ENCODE measurements at regions not wholly inside any gene's neighbourhood (a gene's known extent, or its start where the extent isn't known, plus 50 kb on each side); places are given as distances from the start of the nearest gene placed in this dataset.

DNA sequence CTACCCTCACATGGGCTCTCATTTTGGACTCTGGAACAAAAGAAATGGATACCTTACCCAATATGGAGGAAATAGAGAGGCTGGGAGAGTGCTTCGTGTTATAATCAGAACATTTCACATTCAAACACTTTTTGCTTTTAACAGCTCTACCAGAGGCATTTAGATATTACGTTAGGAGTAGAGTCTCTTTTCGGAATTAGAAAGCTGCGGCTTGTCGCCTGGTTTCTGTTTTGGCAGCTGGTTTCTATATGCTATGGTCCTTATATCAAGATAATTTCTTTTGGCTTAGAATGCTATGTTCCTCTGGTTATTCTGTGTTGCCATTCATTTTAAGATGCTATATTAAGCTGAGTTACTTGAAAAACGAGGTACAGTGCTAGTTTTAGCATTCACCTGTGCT lies 392.8 kb upstream of the GALNT5 start:
- DNase-seq: no peak

DNA sequence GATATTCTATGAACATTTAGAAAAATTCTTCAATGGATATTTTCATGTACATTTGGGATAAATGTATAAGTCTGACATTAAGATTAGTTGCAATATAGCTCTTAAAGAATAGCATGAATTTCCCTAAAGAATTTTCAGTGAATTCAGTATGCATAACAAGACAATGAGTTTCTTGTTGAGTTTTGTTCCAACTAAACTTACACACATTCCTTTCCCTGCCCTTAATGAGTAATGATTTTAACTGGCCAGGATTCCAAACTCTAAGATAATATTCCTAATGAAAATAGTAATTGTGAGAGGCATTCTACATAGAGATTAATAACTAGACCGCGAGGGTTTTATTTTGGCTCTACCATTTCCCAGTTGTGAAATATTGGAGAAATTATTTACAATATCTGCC lies 390.3 kb upstream of the GALNT5 start:
- no peak for DNase-seq

DNA sequence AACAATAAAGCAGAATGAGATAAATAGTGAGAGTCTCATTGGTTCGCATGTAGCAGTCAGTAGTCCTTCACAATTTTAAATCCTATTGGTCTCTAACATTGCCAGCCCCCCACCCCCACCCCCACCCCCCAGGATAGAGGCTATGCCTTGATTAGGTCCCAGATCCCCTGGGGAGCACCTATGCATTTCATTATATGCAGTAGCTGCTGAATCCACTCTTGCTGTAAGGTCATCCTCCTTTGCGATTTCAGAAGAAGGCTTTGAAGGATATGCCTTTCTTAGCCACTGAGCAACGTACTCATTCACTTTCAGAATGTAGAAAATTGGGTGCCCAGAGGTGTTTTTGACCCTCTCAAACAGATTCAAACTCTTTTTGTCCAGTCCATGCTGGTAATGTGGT lies 382.8 kb upstream of the GALNT5 start:
- no peak for DNase-seq

DNA sequence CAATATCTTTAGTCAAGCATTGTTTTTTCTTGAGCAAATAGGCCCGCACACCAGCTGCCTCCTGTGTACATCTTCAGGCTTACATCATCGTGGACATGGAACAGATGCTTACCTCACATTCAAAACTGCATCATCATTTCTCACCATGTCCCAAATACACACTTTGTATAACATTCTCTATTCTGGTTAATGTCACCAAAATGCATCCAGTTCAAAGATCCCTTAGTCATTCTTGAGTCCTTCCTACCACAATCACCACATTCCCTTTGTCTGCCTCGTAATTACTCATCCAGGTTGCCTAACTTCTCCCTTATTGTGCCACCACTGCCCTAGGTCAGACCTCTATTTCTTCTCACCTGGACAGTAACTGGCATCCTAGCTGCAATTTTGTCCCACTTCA lies 373.7 kb upstream of the GALNT5 start:
- DNase-seq: no peak

DNA sequence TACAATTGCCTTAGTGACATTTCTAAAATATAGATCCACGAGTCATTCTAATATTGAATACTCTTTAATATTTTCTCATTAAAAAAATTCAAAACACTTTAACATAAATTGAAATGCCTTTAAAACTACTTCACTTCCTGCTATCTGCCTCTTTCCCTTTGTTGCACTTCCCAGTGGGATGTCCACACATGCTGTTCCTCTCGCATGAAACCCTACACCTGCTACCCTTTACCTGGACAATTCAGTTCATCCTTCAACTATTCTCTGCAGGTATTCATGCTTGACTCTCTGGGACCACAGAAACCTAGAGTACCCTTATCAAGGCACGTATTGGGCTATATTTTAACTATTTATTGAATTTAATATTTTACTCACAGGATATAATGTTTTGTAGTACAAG lies 373.3 kb upstream of the GALNT5 start:
- DNase-seq: no peak

DNA sequence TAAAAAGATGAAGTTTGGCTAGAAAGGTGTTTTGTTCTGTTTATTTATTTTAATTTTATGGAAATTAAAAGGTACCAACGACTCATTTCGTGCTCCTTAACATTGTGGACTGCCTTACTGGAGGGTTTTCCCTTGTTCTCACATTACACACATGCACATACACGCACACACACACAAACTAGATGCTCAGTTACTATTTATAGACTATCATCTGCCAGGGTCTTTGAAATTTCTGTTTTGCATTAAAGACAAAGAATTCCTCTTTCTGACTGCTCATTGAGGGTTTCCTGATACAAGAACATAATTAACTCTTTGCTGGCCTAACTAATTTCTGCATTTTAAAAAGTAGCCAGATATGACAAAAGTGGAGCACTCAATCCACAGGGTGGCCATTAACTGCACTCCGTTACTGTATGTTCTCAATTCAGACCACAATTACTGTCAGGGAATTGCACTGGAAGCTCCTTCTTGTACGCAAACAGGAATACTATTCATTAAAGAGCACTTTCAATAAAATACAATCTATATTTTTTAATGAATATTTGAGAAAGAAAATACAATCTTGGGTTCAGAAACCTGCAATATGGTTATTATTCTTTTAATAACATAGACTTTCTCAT lies 366.9 kb upstream of the GALNT5 start:
- DNase-seq: no peak

DNA sequence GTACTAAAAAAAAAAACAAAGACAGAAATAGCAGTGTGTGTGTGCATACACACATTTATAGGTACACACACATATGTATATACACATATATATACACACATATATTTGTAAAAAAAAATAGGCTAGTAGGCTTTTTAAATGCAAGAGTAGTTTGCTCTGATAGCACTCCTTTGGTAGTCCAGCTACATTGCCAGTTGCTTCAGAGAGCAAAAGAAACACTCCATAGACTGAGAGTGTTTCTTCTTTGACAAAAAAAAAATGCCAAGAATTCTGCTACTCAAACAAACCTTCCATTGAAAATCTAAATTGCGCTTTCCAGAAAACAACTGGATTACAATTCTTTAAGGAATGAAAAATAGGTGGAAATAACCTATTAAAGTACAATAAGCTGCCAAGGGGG lies 365.9 kb upstream of the GALNT5 start:
- no peak for DNase-seq

DNA sequence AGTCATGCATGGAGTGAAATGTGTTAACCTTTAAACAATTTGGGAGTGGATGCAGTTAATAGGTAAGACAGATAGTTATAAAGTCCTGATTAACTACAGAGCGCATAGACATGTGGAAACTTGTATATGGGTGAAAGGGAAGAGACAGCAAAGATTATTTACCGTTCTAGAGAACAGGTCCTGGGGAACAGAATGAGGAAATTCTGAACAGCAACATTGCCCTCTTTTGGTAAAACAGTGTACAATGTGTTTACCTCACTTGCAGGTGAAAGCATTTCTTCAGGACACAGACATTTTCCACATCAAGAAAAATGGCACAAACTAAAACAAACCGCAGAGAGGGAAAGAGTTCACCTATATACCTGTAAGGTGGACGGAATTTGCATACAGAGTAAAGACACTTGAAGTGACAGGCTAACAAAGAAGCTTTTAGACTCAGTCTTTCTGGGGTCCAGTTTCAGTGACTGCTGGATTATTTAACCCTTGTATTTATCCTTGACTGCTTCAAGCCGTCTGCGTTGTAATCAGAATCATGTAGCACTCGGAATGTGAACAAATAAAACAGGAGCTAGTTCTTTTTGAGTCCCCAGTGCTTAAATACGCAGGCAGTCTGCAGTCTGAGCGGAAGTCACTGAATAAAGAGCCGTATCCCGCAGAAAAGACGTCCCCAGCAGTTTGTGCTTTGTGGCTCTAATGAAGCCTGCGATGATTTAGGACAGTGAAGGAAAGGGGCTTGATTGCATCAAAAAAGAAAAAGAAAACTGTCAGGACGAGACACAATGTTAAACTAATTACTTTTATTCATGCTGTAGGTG lies 364.8 kb upstream of the GALNT5 start:
- peak in 2 of 3 donors; percentile 1 to 4 for DNase-seq

DNA sequence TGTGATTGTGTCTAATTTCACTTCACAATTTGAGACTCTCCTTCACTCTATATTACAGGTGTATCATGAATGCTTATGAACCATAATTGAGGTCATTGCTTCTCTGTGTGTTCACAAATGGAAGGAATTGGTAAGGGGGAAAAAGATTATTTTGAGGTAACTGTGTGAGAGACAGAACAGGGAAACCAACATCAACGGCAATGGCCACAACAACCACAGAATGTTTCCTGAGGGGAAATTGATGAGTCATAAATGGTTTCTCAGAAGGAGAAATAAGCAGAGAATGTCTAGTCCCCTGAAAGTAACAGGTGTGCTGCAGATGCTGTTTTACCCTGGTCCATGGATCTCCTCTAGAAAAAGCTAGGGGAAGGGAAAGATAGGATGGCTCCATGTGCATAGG lies 361.2 kb upstream of the GALNT5 start:
- DNase-seq: no peak

DNA sequence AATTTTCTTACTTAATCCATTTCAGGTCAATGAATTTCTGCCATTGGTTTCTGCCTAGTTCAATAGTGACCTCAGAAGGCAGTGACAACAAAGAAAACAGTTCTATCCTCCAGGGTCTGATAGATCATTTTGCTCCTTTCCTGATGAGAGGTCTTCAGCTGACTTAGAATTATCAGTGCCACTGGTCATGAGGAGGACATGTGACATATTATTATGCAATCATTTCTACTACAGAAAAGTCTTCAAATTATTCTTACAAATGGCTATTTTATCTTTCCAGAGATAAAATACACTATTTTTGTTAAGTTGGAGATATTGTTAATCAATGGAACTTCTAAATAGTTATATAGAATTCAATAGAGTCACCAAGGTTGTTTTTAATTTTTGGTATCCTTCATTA lies 360.0 kb upstream of the GALNT5 start:
- no peak for DNase-seq

DNA sequence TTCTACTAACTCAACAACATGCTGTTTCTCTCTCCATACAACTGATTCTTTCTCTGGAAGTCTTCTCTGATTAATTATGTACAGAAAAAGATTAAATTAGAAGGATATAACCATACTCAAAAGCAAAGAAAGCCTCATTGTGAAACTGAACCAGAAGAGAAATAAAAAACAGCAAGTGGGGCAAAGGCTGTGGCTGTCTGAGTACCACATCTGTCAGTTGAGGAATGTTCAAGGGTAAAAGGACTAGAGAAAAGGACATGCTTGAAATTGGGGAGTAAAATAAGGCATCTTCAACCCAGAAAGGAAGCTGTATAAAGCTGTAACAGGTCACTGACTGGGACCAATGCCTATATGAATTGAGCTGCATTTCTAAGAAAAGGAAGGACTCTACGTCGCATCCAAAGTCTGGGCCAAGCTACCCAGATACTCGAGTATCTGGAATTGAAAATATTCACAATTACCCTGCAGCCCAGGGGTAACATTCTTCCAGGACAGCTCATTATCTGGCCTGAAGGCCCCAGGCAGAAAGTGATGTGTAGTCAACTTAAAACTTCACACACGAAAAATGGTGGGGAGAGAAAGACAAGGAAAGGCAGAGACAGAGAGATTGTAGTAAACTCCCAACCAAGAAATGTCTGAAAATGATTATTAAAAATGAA lies 356.0 kb upstream of the GALNT5 start:
- DNase-seq: no peak

DNA sequence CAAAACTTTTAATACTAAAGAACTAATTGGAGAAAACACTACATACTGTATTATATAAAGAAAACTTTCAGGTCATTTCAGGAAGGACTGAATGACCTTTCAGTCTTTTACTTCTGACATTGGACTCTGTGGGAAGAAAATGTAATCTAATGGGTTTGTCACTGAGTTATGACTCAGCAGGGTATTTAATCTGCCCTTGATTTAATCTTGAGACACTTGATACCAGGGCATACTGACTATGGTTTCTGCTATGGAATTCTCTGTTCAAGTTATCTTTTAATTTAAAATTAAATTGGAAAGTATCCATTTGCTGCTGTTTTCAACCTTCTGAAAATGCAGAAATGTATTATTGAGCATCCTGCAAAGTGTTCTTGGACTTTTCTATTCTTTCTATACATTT lies 354.2 kb upstream of the GALNT5 start:
- no peak for DNase-seq

DNA sequence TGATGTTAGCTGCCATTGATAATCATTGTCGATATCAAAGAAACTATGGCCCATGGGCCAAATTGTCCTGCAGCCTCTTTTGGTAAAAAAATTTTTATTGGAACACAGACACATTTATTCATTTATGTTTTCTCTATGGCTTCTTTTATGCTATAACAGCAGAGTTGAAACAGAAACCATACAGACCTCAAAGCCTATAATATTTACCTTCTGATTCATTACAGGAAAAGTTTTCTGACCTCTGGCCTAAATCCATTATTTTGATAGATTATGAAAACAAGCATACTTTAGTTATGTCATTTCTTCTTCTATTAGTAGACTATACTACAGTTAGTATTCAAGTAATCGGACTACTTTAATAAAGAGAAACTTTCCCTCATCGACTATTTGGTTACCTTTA lies 349.7 kb upstream of the GALNT5 start:
- no peak for DNase-seq

DNA sequence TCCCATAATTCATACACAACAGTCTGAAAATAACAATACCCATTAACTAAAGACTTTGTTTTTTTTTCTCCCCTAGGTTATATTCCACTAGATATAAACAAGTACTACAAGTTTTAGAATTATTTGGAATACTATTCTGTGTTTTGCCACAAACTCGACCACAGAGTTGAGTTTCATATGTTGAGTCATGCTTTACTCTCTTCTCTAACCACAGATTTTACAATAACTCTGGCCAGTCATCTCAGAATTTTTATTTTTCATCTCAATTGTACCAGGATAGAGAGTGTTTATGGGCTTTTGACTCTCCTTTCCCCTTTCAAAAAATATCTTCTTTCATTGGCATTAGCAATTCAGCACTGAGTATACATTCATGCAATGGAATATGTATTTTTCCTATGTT lies 348.7 kb upstream of the GALNT5 start:
- DNase-seq: no peak

DNA sequence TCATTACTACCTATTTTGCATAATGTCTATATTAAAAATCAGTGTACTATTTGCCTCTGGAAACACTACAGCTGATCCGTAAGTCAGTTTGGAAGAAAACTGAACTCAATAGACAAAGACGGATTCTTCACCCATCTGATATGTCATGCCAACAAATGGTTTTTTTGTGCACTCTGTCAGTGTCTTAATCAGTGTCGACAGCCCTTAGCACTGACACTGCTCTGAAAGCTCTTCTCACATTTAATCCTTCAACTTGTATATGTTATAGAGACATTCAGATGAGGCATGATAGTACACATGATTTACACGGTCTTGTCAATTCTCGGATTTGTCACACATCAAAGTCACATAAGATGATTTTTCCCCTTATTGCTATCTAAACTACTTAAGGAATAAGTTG lies 347.5 kb upstream of the GALNT5 start:
- no peak for DNase-seq

DNA sequence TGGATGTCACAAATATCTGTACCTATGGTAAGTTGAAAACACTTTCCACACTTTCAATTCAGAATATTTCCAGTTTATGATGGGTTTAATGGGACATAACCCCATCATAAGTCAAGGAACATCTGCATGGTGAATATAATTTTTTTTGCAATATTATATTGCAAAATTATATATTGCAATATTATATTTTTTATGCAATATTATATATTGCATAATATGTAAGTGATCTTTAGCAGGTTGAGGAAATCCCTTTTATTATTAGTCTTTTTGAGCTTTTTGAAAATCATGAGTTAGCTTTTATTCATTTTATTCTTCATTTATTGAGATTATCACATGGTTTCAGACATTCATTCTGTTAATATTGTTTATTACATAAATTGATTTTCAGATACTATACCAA lies 342.2 kb upstream of the GALNT5 start:
- no peak for DNase-seq

DNA sequence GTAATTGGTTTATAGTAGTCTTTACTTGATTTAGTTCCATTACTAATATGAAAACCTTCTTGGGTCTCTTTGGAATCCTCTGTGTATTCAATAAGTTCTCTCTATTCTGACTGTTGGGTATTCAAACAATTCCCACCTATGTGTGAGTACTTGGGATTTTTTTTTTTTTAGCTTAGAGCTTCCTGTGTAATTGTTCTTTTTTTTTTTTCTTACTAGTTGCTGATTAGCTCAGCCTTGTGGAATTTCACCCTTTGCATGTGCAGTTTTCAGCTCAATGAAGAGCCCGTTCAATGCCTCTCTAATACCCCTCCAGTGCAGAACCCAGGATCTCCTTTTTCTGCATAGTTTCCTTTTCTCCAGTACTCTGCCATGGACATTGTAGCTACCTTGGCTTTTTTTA lies 339.1 kb upstream of the GALNT5 start:
- DNase-seq: no peak

DNA sequence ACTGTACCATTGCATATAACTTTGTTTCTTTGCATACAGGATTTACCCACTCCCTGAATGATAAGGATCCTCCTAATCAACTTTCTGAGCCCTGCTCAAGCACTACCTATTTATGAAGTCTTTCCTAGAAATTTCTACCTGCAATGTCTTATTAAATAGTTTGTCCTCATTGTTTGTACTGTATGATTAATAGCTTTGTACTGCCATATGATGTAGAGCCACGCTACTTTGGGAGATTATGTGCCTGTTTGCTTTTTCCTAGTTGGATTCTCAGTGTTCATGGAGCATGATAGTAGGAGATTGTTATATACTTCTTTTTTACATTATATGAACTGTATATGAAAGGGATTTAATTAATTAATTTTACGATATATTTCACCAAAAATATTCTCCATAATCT lies 327.1 kb upstream of the GALNT5 start:
- no peak for DNase-seq

DNA sequence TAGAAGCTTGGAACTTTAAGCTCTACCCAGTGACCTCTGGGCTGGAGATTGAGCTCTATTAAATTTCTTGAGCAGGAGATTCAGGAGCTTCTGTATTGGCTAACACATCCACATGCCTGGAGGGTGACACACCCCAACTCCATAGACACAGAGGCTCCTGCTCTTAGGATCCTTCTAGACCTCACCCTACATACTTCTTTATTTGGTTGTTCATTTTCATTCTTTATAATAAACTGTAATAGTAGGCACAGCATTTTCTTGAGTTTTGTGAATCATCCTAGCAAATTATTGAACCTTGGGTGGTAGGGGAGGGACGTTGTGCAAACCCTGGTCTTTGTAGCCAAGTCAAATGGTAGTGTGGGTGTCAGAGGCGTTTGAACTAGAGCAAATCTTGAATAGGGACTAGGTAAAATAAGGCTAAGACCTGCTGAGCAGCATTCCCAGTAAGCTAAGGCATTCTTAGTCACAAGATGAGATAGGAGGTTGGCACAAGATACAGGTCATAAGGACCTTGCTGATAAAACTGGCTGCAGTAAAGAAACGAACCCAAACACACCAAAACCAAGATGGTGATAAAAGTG lies 323.8 kb upstream of the GALNT5 start:
- no peak for DNase-seq

DNA sequence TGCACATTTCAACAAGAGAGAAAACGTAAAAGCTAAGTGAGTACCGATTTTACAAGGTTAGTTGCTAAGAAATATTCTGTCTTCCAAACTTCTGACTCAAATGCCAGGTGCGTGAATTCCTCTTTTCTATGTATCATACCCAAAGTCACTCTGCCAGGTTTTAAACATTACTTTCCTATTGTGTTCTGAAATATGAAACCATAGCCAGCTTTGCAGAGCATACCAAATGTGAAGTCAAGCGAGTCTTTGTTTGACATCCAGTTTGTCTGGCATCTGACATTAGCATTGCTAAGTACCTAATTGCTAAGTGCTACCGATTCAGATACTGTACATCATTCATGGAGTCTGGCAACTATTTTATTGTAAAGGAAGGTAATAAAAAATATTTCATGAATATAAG lies 321.9 kb upstream of the GALNT5 start:
- DNase-seq: no peak

DNA sequence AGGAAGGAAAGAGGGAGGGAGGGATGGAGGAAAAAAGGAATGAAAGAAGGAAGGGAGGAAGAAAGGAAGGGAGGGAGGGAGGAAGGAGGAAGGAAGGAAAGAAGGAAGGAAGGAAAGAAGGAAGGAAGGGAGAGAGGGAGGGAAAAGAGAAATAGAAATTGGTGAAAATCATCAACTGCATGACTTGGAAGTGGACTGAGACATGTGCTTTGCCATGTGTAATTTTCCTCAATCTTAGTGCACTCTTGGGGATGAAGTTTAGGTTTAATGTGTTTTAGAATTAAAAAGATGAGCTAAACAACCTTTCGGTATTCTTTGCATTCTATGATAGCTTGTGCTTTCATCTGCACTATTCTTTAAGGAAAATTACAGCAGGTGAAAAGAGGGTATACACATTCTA lies 320.1 kb upstream of the GALNT5 start:
- DNase-seq: no peak

DNA sequence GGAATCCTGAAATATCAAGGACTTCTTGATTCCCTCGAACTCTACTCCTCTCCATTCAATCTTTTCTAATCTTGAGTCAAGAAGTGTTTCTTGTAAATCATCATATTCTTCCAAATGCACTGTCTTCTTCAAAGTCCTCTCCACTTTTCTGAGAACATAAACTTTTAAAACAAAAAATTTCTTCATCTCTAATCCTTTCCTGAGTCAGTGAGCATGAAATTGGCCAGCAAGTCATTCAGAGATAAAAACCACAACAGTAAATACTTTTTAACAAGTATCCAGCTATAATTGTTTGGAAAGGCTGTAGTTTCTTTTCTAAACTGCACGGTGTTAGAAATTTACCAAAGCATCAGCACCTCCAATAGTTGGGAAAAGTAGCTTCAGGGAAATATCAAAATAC lies 312.6 kb upstream of the GALNT5 start:
- no peak for DNase-seq

DNA sequence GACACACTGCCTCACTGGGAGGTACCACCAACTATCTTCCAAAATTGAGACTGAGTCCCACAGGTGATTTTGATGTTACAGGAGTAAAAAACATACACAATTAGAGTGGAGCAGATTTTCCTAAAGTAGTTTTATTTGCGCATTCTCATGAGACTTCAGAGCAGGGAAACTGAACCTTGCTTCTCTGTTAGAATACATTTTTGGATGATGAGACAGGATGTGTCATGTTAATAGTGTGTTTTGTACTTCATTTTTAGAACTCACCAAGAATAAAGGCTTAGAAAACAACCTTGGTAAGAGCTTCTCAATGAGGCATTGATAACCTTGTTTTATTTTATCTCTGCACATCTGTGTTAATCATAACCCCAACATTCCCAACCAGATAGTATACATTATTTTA lies 310.2 kb upstream of the GALNT5 start:
- DNase-seq: no peak

DNA sequence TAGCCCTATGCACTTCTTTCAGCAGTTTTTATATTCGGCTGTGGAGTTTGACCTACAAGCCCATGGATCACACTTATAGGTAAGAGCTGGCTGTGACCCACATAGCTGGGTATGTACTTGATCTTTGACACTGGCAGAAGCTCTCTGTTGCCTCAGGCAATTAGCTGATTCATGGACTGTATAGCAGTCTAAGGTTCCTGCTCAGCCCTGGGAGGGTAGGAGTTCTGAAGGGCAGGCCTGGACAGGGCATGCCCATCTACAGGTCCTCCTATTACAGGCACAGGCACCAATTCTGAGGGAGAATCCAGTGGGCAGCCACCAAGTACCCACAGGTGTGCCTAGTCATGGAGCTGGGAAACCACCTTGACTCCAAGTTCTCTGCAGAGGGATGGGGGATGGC lies 301.8 kb upstream of the GALNT5 start:
- no peak for DNase-seq
